GM13976 (cell line): ENCODE measurements at regions not wholly inside any gene's neighbourhood (a gene's known extent, or its start where the extent isn't known, plus 50 kb on each side); places are given as distances from the start of the nearest gene placed in this dataset.

Experiments used
- DNase-seq: peaks from one replicate; pipeline ENCODE4 v3.0.0; 2012; ENCODE audit warnings: low spot score
- CTCF ChIP-seq: IDR thresholded peaks from 2 replicates; pipeline ENCODE4 v1.5.1; 2012; ENCODE audit warnings: borderline replicate concordance, mild to moderate bottlenecking; ENCODE audit not compliant: insufficient read depth; ENCODE audit errors: extremely low read depth, missing control alignments, control extremely low read depth
- in situ Hi-C: fragments of 300-500 bp; cut with MboI; formaldehyde crosslinking; loops from one replicate; pipeline ENCODE4 v1.12.0; 2022; ENCODE audit warnings: low sequenced_read_pairs, mixed read lengths, inconsistent platforms; ENCODE audit not compliant: unreplicated experiment

GRCh38 chr4:27873596-27873995, 1013.0 kb downstream of the STIM2 start:
- DNase-seq: no peak
- TF ChIP-seq CTCF: no peak
- in situ Hi-C loops: no loop called here

DNA sequence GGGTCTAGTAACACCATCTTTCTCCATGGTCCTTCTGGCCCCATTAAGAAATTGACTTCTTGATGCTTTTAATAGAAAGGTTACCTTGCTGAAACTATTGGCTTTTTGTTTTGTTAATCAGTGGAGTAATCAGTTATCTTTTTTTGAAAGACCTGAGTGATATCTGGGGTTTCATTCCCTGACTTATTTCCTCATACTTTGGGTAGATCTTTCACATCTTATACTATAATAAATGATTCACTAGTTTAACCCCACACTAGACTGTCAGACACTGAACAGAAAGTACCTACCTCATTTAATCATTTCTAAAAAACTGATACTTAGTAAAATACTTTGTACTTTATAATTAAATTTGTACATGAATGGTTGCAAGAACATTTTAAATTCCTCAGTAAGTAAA, 1021.1 kb downstream of the STIM2 start:
- no peak for DNase-seq
- in situ Hi-C loops: no loop called here
- TF ChIP-seq CTCF: no peak

GRCh38 chr4:27886120-27886519, 1025.5 kb downstream of the STIM2 start:
- TF ChIP-seq CTCF: no peak
- in situ Hi-C loops: no loop called here

DNA sequence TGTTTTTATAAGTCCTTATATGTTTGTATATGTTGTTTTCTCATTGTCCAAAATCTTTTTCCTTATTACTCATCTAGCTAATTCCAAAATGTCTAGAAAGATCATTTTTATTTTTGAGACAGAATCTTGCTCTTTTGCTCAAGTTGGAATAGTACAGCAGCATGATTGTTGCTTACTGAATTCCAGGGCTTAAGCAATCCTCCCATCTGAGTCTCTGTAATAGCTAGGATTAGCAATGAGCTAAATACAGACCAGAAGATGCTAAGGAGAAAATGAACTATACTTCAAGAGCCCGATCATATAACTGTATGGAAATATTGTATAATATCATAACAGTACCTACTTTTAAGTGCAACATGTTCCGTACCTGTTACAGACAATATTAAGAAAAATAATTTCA, 1027.0 kb downstream of the STIM2 start:
- TF ChIP-seq CTCF: no peak
- DNase-seq: no peak
- in situ Hi-C loops: no loop called here

More at GRCh38 chr4:27886120-27886519, 1025.5 kb downstream of the STIM2 start:
- DNase-seq: no peak

DNA sequence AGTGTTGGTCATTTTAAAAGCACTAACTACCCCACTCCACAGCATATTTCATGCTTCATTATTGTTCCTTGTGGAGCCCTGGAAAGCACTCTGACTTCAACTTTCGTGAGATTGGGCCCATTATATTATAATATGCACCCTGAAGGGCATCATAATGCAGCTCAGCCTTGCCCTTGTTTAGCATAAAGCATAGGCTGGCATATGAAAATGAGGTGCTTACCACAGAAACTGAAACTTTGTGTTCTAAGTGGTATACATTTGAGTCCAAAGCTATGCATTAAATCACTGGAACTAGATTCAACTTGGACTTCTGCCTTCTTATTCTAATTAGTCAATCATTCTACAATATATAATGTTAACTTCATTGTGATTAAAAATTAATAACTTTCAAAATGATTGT, 1027.9 kb downstream of the STIM2 start:
- TF ChIP-seq CTCF: no peak
- in situ Hi-C loops: no loop called here
- DNase-seq: no peak

DNA sequence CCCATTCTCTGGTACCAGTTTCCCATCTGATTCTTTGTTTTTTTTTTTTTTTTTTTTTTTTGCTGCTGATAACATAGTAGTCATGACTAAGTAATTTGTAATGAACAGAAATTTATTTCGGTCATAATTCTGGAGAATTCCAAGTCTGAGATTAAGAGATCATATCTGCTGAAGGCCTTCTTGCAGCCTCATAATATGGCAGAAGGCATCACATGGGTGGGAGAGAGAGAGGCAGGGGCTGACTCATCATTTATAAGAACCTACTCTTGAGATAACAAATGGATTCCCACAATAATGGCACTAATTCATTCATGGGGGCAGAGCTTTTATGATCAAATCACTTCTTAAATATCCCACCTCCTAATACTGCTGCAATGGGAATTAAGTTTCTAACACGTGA, 1034.3 kb downstream of the STIM2 start:
- in situ Hi-C loops: no loop called here
- no peak for TF ChIP-seq CTCF
- no peak for DNase-seq

DNA sequence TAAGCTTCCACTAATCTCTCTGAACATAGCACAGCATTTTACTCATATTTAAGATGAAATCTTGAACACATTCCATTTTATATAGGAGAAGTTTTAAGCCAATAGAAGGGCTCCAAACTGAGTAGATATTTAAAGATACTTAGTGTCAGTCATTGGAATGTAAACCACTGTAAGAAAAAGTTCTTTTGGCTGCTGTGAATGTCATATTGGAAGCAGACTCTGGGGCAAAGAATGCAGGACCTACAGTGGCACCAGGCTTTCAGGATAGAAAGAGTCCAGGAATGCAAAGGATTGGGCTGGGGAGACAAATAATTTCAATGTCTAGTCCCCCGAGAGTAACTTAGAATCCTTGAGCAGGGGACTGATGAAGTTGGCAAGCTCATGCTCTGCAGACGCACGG, 1047.7 kb downstream of the STIM2 start:
- no peak for DNase-seq
- in situ Hi-C loops: no loop called here
- no peak for TF ChIP-seq CTCF
